H1 (cell line): ENCODE measurements at regions not wholly inside any gene's neighbourhood (a gene's known extent, or its start where the extent isn't known, plus 50 kb on each side); places are given as distances from the start of the nearest gene placed in this dataset.

ENCODE experiments used
- HDAC6 ChIP-seq: IDR thresholded peaks from one replicate; pipeline ENCODE4 v1.7.1; 2012; ENCODE audit warnings: low read depth, mild to moderate bottlenecking, inconsistent platforms, low read length, moderate library complexity
- POLR2AphosphoS5 ChIP-seq: IDR thresholded peaks from 2 replicates; pipeline ENCODE4 v1.6.1; 2011; ENCODE audit warnings: low read depth, low read length
- TF ChIP-seq, protein P1 (sequence below), 3 experiments: IDR thresholded peaks; 1 replicate in 2 of 3; 2 replicates in 1 of 3; pipeline versions ENCODE4 v1.5.1 to v1.6.1; 2011; ENCODE audit warnings: low read length in 3 of 3, mild to moderate bottlenecking in 3 of 3, inconsistent platforms in 2 of 3, low read depth in 1 of 3, moderate library complexity in 1 of 3; ENCODE audit not compliant: insufficient read depth in 1 of 3; ENCODE audit errors: control extremely low read depth in 1 of 3

GRCh38 chr5:20605732-20606525 lies 617.9 kb upstream of the CDH18 start:
- TF ChIP-seq POLR2AphosphoS5 = no peak
- TF ChIP-seq HDAC6 = no peak
- TF ChIP-seq, protein P1, sequence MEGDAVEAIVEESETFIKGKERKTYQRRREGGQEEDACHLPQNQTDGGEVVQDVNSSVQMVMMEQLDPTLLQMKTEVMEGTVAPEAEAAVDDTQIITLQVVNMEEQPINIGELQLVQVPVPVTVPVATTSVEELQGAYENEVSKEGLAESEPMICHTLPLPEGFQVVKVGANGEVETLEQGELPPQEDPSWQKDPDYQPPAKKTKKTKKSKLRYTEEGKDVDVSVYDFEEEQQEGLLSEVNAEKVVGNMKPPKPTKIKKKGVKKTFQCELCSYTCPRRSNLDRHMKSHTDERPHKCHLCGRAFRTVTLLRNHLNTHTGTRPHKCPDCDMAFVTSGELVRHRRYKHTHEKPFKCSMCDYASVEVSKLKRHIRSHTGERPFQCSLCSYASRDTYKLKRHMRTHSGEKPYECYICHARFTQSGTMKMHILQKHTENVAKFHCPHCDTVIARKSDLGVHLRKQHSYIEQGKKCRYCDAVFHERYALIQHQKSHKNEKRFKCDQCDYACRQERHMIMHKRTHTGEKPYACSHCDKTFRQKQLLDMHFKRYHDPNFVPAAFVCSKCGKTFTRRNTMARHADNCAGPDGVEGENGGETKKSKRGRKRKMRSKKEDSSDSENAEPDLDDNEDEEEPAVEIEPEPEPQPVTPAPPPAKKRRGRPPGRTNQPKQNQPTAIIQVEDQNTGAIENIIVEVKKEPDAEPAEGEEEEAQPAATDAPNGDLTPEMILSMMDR (IDR thresholded peaks at IDR 0.05; ENCODE audit: control extremely low read depth in 1 of 3, insufficient read depth in 1 of 3, low read depth in 1 of 3, low read length in 3 of 3) = no peak
